ENCODE measurements at regions not wholly inside any gene's neighbourhood (a gene's known extent, or its start where the extent isn't known, plus 50 kb on each side); places are given as distances from the start of the nearest gene placed in this dataset.

DNA sequence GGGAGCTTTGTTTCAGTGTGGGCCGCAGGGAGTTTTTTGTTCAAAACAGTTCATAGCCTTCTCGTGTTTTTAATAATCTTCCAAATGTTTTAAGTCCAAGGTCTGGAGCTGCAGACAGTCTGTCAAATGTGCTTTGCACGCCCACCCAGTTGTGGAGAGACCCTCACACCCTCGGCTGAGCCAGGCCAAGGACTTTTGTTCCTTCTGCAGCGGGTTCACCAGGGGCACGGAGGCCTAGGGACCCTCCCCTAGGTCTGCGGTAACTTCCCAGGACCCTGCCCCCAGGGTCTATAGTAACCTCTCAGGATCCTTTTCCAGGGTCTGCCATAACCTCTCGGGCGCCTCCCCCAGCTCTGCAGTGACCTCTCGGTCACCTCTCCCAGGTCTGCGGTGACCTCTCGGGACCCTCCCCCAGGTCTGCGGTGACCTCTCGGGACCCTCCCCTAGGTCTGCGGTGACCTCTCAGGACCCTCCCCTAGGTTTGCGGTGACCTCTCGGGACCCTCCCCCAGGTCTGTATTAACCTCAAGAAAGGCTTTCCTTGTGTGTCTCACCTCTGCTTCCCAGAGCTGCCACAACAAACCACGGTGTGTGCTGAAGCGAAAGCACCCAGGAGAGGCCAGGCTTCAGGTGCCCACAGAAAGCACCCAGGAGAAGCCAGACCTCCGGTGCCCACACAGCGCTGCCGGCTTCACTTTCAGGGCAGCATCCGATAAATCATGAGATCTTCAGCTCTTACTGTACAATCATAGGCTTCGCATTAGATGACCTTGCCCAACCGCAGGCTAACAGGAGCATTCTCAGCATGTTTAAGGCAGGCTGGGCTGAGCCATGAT lies 301.9 kb upstream of the SALL3 start:
- intact Hi-C loops (cut with micrococcal nuclease; ENCODE audit: unreplicated experiment): no loop called here
- no peaks in the 10 kb centered on the region for H3K4me1 ChIP-seq (ENCODE audit: insufficient read depth, low read length)
- no peak overlapping the region for H3K9ac ChIP-seq (ENCODE audit: insufficient read depth, low read depth, low read length)
- H3K4me2 ChIP-seq (ENCODE audit: low read depth, low read length): no peak overlapping the region
- H3K4me3 ChIP-seq (replicated peaks in 1 of 3; ENCODE audit: insufficient read depth in 1 of 3, low read depth in 2 of 3, low read length in 3 of 3): no peak overlapping the region
- in situ Hi-C loops (cut with HindIII; ENCODE audit: extremely low pct_ligation_motif_present, low pct_unique_long_range_greater_than_20kb): loop anchor here (10.0 kb wide), 1 partner anchor 187 kb away; no protein-coding TSS in a partner anchor
- 31% methylated on average over 12 of the region's 25 CpGs for WGBS (ENCODE audit: low lambda C conversion rate)
- no peaks in the 10 kb centered on the region for H3K79me2 ChIP-seq (ENCODE audit: insufficient read depth, low read length)
- BruUV-seq (replicated peaks): no TSS peak
- no peaks in the 10 kb centered on the region for H3K9me3 ChIP-seq (ENCODE audit: low read length)
- H4K20me1 ChIP-seq (ENCODE audit: insufficient read depth, low read length): no peaks in the 10 kb centered on the region
- H3K27ac ChIP-seq (ENCODE audit: extremely low read length, insufficient read depth, low read length): no peak overlapping the region
- no peak for FAIRE-seq
- no peaks in the 10 kb centered on the region for H3K36me3 ChIP-seq (replicated peaks in 1 of 2; ENCODE audit: control insufficient read depth in 1 of 2, insufficient read depth in 2 of 2, low read length in 2 of 2)
- ChIA-PET POLR2A (no interaction called here), CTCF (ENCODE audit: low intra/inter-chr PET ratio, low total read pairs) (no interaction called here)
- peaks cover 7 to 54% of the 10 kb centered on the region in 2 experiments; a peak in 4 of 5 replicates for H3K27me3 ChIP-seq (ENCODE audit: control insufficient read depth in 1 of 2, insufficient read depth in 2 of 2, low read length in 2 of 2)
- H2AFZ ChIP-seq (ENCODE audit: low read length): no peak overlapping the region
- DNase-seq (ENCODE audit: low spot score): no peak
- ATAC-seq: no peak
- TF ChIP-seq, protein P1, sequence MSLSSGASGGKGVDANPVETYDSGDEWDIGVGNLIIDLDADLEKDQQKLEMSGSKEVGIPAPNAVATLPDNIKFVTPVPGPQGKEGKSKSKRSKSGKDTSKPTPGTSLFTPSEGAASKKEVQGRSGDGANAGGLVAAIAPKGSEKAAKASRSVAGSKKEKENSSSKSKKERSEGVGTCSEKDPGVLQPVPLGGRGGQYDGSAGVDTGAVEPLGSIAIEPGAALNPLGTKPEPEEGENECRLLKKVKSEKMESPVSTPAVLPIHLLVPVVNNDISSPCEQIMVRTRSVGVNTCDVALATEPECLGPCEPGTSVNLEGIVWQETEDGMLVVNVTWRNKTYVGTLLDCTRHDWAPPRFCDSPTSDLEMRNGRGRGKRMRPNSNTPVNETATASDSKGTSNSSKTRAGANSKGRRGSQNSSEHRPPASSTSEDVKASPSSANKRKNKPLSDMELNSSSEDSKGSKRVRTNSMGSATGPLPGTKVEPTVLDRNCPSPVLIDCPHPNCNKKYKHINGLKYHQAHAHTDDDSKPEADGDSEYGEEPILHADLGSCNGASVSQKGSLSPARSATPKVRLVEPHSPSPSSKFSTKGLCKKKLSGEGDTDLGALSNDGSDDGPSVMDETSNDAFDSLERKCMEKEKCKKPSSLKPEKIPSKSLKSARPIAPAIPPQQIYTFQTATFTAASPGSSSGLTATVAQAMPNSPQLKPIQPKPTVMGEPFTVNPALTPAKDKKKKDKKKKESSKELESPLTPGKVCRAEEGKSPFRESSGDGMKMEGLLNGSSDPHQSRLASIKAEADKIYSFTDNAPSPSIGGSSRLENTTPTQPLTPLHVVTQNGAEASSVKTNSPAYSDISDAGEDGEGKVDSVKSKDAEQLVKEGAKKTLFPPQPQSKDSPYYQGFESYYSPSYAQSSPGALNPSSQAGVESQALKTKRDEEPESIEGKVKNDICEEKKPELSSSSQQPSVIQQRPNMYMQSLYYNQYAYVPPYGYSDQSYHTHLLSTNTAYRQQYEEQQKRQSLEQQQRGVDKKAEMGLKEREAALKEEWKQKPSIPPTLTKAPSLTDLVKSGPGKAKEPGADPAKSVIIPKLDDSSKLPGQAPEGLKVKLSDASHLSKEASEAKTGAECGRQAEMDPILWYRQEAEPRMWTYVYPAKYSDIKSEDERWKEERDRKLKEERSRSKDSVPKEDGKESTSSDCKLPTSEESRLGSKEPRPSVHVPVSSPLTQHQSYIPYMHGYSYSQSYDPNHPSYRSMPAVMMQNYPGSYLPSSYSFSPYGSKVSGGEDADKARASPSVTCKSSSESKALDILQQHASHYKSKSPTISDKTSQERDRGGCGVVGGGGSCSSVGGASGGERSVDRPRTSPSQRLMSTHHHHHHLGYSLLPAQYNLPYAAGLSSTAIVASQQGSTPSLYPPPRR (CRISPR knock-in tag; IDR thresholded peaks at IDR 0.05; ENCODE audit: borderline replicate concordance): no peak
- no peak for TF ChIP-seq ZNF615 (CRISPR knock-in tag; IDR thresholded peaks at IDR 0.05; ENCODE audit: borderline replicate concordance)
- no peak for TF ChIP-seq ZNF468 (CRISPR knock-in tag; IDR thresholded peaks at IDR 0.05)
- no peak for TF ChIP-seq ZNF563 (CRISPR knock-in tag; IDR thresholded peaks at IDR 0.05)
- TF ChIP-seq, protein P2, sequence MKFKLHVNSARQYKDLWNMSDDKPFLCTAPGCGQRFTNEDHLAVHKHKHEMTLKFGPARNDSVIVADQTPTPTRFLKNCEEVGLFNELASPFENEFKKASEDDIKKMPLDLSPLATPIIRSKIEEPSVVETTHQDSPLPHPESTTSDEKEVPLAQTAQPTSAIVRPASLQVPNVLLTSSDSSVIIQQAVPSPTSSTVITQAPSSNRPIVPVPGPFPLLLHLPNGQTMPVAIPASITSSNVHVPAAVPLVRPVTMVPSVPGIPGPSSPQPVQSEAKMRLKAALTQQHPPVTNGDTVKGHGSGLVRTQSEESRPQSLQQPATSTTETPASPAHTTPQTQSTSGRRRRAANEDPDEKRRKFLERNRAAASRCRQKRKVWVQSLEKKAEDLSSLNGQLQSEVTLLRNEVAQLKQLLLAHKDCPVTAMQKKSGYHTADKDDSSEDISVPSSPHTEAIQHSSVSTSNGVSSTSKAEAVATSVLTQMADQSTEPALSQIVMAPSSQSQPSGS (CRISPR knock-in tag; IDR thresholded peaks at IDR 0.05): no peak
- TF ChIP-seq, protein P3, sequence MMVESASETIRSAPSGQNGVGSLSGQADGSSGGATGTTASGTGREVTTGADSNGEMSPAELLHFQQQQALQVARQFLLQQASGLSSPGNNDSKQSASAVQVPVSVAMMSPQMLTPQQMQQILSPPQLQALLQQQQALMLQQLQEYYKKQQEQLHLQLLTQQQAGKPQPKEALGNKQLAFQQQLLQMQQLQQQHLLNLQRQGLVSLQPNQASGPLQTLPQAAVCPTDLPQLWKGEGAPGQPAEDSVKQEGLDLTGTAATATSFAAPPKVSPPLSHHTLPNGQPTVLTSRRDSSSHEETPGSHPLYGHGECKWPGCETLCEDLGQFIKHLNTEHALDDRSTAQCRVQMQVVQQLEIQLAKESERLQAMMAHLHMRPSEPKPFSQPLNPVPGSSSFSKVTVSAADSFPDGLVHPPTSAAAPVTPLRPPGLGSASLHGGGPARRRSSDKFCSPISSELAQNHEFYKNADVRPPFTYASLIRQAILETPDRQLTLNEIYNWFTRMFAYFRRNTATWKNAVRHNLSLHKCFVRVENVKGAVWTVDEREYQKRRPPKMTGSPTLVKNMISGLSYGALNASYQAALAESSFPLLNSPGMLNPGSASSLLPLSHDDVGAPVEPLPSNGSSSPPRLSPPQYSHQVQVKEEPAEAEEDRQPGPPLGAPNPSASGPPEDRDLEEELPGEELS (CRISPR knock-in tag; IDR thresholded peaks at IDR 0.05): no peak
- no peak for TF ChIP-seq RBM39 (IDR thresholded peaks at IDR 0.05; ENCODE audit: low read depth, low read length, poor library complexity, severe bottlenecking)
- no peak for TF ChIP-seq GATAD2A (CRISPR knock-in tag; IDR thresholded peaks at IDR 0.05)
- no peak for TF ChIP-seq ZNF282 (IDR thresholded peaks at IDR 0.05; ENCODE audit: partially characterized antibody)
- TF ChIP-seq ARNT2 (CRISPR knock-in tag; IDR thresholded peaks at IDR 0.05; ENCODE audit: low read depth): no peak

All from HepG2 (cell line).